RWPE2 (cell line): ENCODE measurements at regions not wholly inside any gene's neighbourhood (a gene's known extent, or its start where the extent isn't known, plus 50 kb on each side); places are given as distances from the start of the nearest gene placed in this dataset.

ENCODE experiments used
- ATAC-seq: fragments of 200-7000 bp; cut with Tn5 transposase; 3 replicates; pipeline ENCODE4 v1.9.1; 2021; ENCODE audit warnings: low read depth
- DNase-seq: peaks from one replicate; pipeline ENCODE4 v3.0.0-alpha.2; 2020; ENCODE audit warnings: low spot score
- H3K27ac ChIP-seq: fragments of 450-650 bp; 2 replicates; pipeline ENCODE4 v1.5.1; 2017; ENCODE audit warnings: mild to moderate bottlenecking; ENCODE audit not compliant: poor library complexity, severe bottlenecking
- H3K27me3 ChIP-seq: fragments of 250-450 bp; sonication (Bioruptor Pico); 2 replicates; pipeline ENCODE4 v1.5.1; 2021; ENCODE audit warnings: mild to moderate bottlenecking, moderate library complexity; ENCODE audit not compliant: insufficient read depth, poor library complexity, severe bottlenecking
- H3K36me3 ChIP-seq: fragments of 250-450 bp; sonication (Bioruptor Pico); 2 replicates; pipeline ENCODE4 v1.5.1; 2020; ENCODE audit warnings: low read depth, mild to moderate bottlenecking, moderate library complexity
- H3K4me1 ChIP-seq: fragments of 250-450 bp; sonication (Bioruptor Pico); 2 replicates; pipeline ENCODE4 v1.5.1; 2021; ENCODE audit warnings: mild to moderate bottlenecking, moderate library complexity; ENCODE audit not compliant: insufficient read depth, poor library complexity, severe bottlenecking
- H3K4me3 ChIP-seq: fragments of 250-450 bp; sonication (Bioruptor Pico); 2 replicates; pipeline ENCODE4 v1.5.1; 2021; ENCODE audit warnings: mild to moderate bottlenecking, moderate library complexity; ENCODE audit not compliant: severe bottlenecking
- H3K9me3 ChIP-seq: fragments of 250-450 bp; sonication (Bioruptor Pico); 2 replicates; pipeline ENCODE4 v1.5.1; 2021; ENCODE audit warnings: mild to moderate bottlenecking, moderate library complexity; ENCODE audit not compliant: severe bottlenecking
- CTCF ChIP-seq: fragments of 450-650 bp; IDR thresholded peaks from one replicate; pipeline ENCODE4 v1.5.1; 2017; ENCODE audit warnings: mild to moderate bottlenecking, moderate library complexity; ENCODE audit not compliant: poor library complexity, severe bottlenecking

- no peak for ATAC-seq
Measured at GRCh38 chr1:29447368-29447767, 211.0 kb downstream of the PTPRU start.

GRCh38 chr1:29444782-29445729, 208.7 kb downstream of the PTPRU start:
- ATAC-seq (no peak), DNase-seq (no peak)
- no peak overlapping the region for H3K4me3 ChIP-seq
- H3K27ac ChIP-seq, result no peak overlapping the region
- H3K9me3 ChIP-seq, result no peaks in the 10 kb centered on the region
- H3K4me1 ChIP-seq, result no peaks in the 10 kb centered on the region
- H3K36me3 ChIP-seq, result no peaks in the 10 kb centered on the region
- H3K27me3 ChIP-seq, result peaks cover 14% of the 10 kb centered on the region
- no peak for TF ChIP-seq CTCF

More at GRCh38 chr1:29447368-29447767, 211.0 kb downstream of the PTPRU start:
- TF ChIP-seq CTCF, result no peak
- no peak overlapping the region for H3K4me3 ChIP-seq
- no peak overlapping the region for H3K27ac ChIP-seq
- no peaks in the 10 kb centered on the region for H3K4me1 ChIP-seq
- H3K9me3 ChIP-seq, result no peaks in the 10 kb centered on the region
- peaks cover 1% of the 10 kb centered on the region for H3K27me3 ChIP-seq
- H3K36me3 ChIP-seq, result no peaks in the 10 kb centered on the region
- no peak for DNase-seq

GRCh38 chr1:29444081-29444715, 207.9 kb downstream of the PTPRU start:
- TF ChIP-seq CTCF, result no peak
- peaks cover 21% of the 10 kb centered on the region for H3K27me3 ChIP-seq
- H3K4me3 ChIP-seq, result no peak overlapping the region
- no peaks in the 10 kb centered on the region for H3K36me3 ChIP-seq
- H3K4me1 ChIP-seq, result no peaks in the 10 kb centered on the region
- H3K27ac ChIP-seq, result no peak overlapping the region
- no peaks in the 10 kb centered on the region for H3K9me3 ChIP-seq
- ATAC-seq (no peak), DNase-seq (no peak)

GRCh38 chr1:29441916-29442668, 205.8 kb downstream of the PTPRU start:
- Histone ChIP-seq H3K36me3 (no peaks in the 10 kb centered on the region), H3K27me3 (peaks cover 32% of the 10 kb centered on the region), H3K9me3 (no peaks in the 10 kb centered on the region), H3K4me1 (no peaks in the 10 kb centered on the region), H3K4me3 (no peak overlapping the region), H3K27ac (no peak overlapping the region)
- TF ChIP-seq CTCF, result no peak
- DNase-seq (no peak), ATAC-seq (no peak)
